ENCODE measurements at regions not wholly inside any gene's neighbourhood (a gene's known extent, or its start where the extent isn't known, plus 50 kb on each side); places are given as distances from the start of the nearest gene placed in this dataset.
"Not testable (repeated sequence)": the region's sequence is repeated elsewhere in the genome, so short reads cannot be mapped to it uniquely, and the experiment has no call there.

DNA sequence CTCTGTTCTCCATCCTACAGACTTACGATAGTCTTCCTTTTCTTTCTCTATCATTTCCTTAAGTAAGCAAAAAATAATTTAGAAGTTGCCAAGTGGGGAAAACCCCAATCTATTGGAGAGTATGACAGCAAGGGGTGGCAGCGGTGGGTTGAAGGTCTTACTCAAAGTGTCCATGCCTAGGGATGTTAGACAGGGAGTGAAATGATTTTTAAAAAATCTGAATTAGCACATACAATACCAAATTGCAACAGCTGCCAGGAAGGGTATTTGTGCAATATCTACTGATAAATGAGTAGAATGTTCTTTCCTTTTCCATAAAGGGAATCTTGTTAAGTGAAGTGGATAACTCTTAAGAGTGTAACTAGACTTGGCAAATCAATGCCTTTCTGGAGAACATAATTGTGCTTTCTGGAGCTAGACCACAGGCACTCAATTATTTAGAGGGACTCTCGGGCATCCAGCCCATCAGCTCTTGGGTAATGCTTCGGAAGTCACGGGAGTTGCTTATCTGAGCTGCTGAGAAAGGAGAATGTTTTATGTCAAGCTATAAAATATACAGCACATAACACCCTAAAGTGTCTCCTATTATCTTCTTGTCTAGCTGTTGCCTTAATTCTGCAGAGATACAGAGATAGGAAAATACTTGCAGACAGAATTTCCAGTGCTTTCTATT is 151.5 kb downstream of the KCNJ2 start:
- no peak for DNase-seq (ENCODE audit: low spot score)

DNA sequence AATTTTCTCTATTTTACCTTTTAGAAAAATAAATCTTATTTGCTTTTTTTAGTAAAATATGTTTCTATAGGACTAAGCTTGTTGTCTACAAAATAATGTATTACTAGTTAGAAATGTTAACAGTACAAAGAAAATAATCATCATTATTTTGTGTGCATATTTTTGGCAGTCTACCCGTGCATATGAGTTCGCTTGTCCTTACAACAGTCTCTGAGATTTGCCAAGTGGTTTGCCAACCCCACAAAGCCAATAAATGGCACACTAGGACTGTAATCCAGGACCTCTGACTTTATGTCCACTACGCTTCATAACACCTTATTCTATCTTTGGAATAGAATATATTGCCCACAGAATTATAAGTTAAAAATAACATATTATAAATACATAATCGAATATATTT is 152.0 kb downstream of the KCNJ2 start:
- no peak for DNase-seq (ENCODE audit: low spot score)

DNA sequence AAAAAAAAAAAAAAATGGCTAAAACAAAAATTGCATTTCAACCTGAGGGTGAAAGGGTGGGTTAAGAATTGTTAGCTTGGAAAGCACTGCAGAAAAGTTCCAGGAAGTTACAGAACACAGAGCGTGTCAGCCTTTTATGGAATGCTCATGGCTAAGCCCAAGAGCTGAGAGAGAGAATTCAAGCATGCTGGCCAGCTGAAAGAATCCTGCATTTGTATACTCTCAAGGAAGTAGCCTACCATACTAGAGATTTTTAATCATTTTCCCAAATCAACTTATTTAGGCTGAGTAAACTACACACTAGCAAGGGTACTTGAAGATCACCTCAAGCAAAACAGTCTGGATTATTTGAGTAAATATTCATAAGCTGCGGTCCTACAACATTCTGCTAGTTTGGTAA is 153.9 kb downstream of the KCNJ2 start:
- no peak for DNase-seq (ENCODE audit: low spot score)

DNA sequence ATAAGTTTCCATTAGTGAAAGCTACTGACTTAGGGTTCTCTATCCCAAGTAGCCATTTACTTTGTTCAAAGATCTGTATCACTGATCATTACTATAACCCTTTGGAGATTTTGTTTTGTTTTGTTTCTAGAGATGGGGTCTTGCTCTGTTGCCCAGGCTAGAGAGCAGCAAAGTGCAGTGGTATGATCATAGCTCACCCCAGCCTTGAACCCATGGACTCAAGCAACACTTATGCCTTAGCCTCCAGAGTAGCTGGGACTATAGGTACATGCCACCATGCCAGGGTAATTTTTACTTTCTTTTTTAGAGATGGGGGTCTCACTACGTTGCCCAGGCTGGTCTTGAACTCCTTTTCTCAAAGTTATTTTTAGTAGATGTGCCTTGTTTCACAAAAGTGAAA is 154.7 kb downstream of the KCNJ2 start:
- DNase-seq (ENCODE audit: low spot score) = no peak

DNA sequence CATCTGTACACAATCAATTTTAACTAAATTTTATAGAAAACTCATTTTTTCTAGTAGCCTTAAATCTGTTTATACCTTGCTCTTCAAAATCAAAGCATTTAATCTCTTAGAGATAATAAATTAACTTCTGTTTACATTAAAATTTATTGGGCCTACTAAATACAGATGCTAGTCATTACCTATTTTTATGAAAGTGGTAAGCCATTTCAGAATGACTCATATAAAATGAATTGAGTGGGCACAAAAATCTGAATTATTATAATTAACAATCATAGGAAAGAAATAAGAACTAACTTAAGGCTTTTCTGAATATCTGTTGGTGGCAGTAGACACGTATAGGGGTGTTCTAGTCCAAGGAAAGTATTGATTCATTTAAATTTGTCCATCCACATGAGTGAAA is 157.9 kb downstream of the KCNJ2 start:
- DNase-seq (ENCODE audit: low spot score) = no peak

DNA sequence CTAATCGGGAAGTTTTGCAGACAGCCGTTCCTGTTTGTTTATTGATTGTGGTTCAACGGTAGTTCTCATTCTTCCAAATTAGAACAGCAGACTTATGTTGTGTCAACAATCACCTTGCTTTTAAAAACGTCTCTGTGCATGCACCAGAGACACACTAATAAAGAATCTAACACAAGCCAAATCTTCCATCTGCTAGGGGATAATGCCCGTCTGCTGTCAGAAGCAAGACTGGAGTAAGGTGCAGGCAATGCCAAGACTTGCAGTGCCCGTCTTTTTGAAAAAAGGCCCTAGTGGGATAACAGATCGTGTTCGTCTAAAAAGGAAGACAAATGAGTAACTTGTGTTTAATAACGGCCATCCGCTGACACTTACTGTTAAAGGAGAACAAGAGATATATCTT is 158.4 kb downstream of the KCNJ2 start:
- no peak for DNase-seq (ENCODE audit: low spot score)

DNA sequence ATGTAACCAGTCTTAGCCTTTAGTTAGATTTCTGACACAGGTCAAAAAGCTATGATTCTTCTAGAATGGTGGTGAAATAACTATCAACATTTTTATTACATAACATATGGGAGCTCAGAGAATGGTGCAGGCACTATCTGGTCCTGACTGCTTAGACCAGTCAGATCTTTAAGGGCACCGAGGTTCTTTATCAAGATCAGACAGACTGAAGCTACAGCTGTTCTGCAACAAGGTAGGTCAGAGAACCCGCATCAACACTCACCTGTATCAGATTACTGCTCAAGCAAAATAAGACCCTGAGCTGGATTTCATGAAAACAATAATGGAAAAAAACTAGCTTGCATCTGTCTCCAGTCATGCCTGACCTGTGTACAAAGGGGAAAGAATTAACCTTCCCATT is 160.4 kb downstream of the KCNJ2 start:
- DNase-seq (ENCODE audit: low spot score) = no peak

DNA sequence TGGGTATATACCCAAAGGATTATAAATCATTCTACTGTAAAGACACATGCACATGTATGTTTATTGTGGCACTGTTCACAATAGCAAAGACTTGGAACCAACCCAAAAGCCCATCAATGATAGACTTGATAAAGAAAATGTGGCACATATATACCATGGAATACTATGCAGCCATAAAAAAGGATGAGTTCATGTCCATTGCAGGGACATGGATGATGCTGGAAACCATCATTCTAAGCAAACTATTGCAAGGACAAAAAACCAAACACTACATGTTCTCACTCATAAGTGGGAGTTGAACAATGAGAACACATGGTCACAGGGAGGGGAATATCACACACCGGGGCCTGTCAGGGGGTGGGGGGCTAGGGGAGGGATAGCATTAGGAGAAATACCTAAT is 161.7 kb downstream of the KCNJ2 start:
- DNase-seq (ENCODE audit: low spot score) = not testable (repeated sequence)

DNA sequence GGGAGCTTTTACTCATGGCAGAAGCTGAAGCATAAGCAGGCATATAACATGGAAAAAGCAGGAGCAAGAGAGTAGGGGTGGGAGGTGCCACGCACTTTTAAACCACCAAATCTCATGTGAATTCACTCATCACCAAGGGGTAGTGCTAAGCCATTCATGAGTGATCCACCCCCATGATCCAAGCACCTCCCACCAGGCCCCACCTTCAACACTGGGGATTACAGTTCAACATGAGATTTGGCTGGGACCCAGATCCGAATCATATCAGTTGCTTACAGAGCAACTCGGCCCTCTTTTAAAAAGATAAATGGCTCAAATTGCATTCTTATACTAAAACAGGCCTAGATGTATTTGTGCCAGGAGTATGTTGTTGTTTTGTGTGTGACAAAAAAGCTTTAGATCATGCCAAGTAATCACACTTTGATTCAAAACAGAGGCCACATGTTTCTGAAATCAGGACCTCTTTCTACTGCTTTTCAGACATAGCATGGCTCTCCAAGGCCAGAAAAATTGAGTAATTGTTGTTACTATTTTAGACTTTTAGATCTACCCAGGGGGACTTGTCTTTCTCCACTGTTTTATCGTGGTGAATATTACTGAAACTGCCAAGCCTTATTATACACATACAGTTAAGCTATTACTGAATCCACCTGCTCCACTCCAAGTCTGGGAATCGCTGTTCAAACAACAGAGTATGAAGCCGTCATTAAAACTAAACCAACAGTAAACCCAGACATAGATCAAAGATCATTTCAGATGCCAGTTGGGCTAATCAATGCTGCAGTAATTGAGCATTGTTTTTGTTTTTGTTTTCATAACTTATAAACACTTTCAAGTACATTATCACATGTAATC is 163.3 kb downstream of the KCNJ2 start:
- no peak for DNase-seq (ENCODE audit: low spot score)

DNA sequence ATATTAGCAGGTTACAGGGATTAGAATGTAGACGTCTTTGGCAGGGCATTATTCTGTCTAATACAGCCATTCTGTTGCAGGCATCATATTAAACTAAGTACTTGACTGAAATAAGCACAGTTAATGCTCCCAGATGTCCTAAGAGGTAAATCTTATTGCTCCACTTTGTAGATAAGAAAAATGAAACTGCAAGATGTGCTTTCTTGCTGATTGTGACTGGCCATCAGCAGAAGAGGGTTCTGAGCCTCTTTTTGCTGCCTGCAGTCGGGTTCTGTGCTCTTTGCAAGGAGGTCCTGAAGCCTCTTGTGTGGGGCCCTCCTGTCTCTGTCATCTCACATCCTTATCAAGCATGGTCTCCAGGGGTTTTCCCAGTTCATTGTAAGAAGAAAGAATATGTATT is 167.1 kb downstream of the KCNJ2 start:
- no peak for DNase-seq (ENCODE audit: low spot score)

DNA sequence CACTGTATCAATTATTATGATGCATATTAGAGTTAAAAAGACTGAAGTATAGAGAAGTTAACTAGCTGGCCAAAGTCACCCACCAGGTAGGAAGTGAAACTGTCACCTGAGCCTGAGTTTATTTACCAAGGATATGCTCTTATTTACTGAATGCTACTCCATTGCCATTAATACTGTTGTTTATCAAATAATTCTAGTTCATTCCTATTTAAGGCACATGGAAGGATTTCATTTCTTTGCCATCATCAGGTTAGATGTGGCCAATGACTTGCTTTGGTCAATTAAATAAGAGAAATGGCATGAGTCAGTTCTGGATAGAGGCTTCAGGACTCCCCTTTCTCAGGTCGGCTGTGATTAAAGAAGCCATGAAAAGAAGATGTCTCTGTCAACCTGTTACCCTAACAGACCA is 169.6 kb downstream of the KCNJ2 start:
- no peak for DNase-seq (ENCODE audit: low spot score)

DNA sequence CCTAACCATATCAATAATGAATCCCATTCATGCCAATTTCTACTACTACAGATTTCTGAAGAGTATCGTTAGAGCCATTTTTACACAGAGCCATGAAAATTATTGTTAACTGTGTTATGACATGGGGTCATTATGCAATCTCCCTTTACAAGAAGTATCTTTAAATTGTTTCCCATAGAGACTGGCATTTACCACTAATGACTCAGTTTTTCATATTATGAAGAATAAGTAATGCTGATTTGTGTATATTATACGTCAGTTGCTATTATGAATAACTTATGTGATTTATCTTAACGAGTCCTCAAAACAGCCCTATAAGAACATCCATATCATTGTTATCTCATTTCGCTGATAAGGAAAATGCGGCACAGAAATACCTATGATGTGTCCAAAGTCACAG is 173.8 kb downstream of the KCNJ2 start:
- no peak for DNase-seq (ENCODE audit: low spot score)

DNA sequence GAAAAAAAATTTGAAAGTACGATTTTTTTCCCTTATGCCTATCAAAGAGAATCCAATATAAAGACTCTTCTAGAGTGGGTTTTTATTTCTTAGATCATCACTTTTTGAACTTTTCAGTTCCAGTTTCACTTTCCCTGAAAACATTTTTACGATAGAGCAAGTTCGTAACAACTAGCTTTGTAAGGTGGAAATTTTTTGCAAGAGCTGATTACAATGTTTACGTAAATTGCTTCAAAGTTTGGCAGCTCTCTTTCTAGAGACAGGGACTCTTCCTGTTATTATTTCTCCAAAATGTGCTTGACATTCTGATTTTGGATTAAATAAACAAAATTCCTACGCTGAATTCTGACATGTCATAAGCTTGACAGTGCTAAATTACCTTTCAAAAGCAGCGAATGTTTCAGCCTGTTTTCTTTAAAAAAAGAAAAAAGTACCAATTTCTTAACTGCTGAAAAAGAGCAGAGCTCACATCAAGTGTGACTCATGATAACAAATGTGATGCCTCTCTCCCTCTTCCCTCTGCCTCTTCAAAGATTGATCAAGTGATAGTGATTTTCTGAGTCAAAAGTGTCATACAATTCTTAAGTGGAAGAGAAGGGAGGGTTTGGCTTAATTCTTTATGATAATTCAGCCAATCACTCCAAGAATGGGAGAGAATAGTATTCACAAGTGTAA is 175.2 kb downstream of the KCNJ2 start:
- no peak for DNase-seq (ENCODE audit: low spot score)

DNA sequence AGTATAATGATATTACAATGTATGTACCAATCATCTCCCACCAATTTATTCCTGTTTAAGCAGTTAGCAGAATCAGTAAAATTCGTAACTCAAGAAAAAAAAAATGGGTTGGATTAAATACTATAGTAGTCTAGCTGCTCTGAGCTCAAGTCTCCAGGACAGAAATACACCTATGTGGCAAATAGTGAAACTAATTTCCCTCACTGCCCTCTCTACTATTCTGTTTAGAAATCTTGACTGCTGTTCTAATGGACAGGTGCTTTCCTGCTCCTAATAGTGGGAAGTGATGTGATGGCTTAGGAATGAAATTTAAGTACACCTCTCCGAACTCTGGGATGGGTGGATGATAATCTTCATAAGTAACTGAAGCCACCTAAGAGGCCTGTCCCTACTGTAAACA is 175.7 kb downstream of the KCNJ2 start:
- no peak for DNase-seq (ENCODE audit: low spot score)

DNA sequence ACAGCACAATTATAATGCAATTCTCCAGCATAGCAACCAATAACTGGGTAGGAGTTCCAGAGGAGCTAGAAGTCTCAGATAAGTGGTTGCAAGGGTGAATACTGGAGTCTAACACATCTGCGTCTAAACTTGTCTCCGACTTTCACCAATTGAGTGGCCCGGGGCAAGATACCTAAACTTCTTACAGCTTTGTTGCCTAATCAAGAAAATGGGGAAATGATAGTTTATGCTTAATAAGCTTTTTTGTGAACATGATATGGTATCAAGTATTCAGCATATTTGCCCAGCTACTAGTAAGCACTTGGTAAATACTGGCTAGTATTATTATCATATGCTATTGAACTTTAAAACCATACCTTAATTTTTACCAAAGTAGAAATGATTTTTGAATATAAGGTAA is 183.5 kb downstream of the KCNJ2 start:
- no peak for DNase-seq (ENCODE audit: low spot score)

DNA sequence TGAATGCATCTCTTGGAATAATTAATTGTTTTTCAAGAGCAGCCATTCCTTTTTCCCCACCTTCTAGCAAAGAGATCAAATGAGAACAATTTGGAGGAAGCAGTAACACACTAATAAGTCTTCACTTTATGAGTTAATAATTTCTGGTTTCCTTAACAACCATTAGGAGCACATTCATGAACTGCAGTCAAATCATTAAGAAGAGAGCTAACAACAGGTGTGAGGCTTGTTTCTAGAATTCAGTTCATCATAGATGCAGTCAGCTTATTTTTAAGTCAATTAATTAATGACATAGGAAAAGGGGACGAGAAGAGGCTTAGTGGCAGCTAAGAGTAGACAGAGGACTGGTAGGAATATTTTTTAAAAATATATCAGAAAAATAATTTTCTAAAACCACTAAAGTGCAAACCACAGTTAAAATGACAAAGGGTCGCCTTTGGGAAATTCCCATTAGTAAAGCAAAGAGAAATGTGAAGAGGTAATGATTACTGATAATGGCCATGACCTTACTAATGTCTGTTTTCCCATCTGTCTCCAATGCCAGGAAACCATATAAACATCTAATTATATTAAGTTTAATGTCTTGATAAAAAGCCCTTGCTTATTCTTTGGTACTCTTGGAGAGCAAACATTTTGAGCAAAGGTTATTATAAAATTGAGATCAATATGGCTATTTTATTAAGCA is 184.2 kb downstream of the KCNJ2 start:
- no peak for DNase-seq (ENCODE audit: low spot score)

DNA sequence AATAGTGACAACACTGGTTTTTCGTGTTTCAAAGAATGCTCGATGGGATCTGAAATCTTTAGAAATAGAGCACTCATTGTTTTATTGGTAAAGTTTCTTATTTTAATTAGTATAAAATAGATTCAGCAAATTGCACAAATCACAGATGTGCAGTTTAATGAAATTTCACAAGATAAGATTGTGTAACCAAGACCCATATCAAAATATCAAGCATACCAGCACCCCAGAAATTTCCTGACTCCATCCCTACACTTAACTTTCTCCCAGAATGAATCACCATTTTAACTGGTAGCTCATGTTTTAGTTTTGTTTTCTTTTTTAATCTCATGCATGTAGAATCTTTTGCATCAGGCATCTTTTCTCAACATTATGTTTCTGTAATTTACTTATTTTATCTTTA is 185.9 kb downstream of the KCNJ2 start:
- DNase-seq (ENCODE audit: low spot score) = no peak

DNA sequence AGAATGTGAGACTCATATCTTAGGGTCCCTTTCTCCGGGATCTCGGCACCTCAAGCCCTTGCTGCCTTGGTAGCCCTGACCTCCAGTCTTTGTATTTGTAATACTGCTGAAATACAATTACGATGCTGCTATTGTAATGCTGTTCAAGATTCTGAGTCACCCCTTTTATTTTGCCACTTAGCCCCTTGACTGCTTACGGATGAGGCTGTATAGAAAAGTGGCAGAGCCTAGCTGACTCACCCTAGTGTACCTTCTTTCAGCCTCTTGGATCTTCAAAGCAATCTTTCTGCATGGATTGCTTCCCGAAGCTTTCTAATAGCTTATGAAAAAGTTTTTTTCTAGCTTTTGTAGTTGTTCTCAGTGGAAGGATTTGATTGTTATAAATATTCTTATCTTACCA is 187.9 kb downstream of the KCNJ2 start:
- DNase-seq (ENCODE audit: low spot score) = no peak

DNA sequence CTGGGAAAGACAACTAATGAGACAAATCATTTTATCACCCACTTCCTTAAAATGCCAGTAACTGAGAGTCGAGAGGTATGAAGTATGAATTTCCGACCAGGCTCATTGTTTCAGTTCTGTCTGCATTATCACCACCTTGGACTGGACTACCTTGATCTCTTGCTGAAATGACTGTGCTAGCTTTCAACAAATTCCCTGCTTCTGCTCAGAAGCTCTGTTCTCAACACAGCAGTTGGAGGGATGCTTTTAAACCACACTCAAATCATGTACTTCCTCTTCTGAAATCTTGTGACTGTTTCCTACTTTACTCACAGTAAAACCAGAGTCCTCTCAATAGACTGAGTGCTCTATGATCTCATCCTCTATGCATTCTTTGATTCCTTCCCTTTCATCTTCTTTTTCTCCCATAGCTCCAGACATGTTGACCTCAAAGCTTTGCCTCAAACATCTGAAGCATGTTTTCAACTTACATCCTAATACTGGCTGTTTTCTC is 195.8 kb downstream of the KCNJ2 start:
- no peak for DNase-seq (ENCODE audit: low spot score)

DNA sequence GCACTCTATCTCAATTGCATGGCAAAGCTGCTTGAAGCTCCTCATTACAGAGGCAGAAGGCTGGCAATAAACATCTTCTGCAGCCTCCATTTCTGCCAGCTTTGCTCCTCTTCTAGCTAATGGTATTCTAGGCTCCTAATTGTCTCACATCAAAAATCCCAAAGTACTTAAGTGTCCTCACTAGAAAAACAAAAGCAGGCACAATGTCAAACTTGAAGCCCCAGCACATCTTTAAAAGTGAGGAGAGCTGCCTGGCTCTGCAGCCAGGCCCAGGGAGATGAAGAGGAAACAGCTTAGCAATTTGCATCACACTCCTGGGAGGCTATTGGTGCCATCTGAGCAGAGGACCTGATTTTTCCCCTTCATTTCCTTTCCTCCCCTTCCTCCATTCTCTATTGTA is 197.1 kb downstream of the KCNJ2 start:
- DNase-seq (ENCODE audit: low spot score) = no peak

DNA sequence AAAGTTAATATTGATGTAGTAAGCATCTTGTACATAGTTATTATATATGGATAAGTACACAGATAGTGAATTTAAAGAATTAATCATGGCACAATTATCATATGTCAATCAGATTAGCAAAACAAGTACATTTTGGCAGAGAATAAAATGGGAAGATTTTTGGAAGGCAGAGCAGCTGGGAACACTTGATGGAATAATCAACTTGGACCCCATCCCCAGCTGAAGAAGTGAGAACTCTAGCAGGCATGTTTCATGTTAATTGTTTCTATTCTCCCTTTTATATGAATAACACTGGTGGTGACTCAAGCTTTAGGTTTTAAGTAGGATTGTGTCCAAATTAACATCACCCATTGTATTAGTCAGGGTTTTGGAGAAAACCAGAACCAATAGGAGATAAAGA is 198.7 kb downstream of the KCNJ2 start:
- no peak for DNase-seq (ENCODE audit: low spot score)

DNA sequence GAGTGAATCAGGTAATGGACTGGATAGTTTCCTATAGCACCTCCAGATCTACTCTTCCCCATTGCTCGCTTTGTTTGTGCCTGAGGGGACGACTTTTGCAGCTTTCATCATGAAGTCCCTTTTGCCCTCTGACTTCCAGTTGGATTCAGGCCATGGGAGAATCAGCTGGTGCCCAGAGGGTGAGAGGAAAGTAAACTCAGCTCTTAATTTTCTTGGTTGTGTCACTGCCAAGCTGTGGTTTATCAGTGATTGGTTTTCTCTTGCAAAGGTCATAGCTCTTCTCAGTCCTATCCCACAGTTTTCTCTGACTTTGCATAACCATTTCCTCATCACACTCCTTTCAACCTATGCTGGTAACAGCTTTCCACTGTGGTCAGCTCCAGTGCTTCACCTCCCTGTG is 200.1 kb downstream of the KCNJ2 start:
- DNase-seq (ENCODE audit: low spot score) = no peak
